Testis (tissue), 2 donors: ENCODE measurements at regions not wholly inside any gene's neighbourhood (a gene's known extent, or its start where the extent isn't known, plus 50 kb on each side); places are given as distances from the start of the nearest gene placed in this dataset.
"Not testable (repeated sequence)": the region's sequence is repeated elsewhere in the genome, so short reads cannot be mapped to it uniquely, and the experiment has no call there.

Source experiments
- DNase-seq: peaks from one replicate; pipeline ENCODE4 v3.0.0-alpha.2; 2019
- H3K27ac ChIP-seq, 2 donors: fragments of 200-600 bp; sonication (generic); one replicate each; pipeline ENCODE4 v1.5.1; 2019
- H3K27me3 ChIP-seq: fragments of 200-600 bp; sonication (generic); one replicate; pipeline ENCODE4 v1.5.1; 2019
- H3K36me3 ChIP-seq: fragments of 200-600 bp; sonication (generic); one replicate; pipeline ENCODE4 v1.5.1; 2017; ENCODE audit warnings: low read depth; ENCODE audit errors: missing control alignments
- H3K4me1 ChIP-seq: fragments of 200-600 bp; sonication (generic); one replicate; pipeline ENCODE4 v1.5.1; 2019
- H3K4me3 ChIP-seq, 2 donors: fragments of 200-600 bp; sonication (generic); one replicate each; pipeline ENCODE4 v1.5.1; 2017 to 2019
- H3K9me3 ChIP-seq: fragments of 200-600 bp; sonication (generic); one replicate; pipeline ENCODE4 v1.5.1; 2017
- POLR2A ChIP-seq: fragments of 450-650 bp; IDR thresholded peaks from one replicate; pipeline ENCODE4 v1.6.1; 2017; ENCODE audit warnings: antibody characterized with exemption, mild to moderate bottlenecking, moderate library complexity
- WGBS, 2 donors: methylation state at CpG; one replicate each; pipeline ENCODE4 v1.1.5; 2018; 5-methylcytosine and 5-hydroxymethylcytosine counted together
- intact Hi-C: fragments of 100-400 bp; cut with DNase I; formaldehyde crosslinking; loops from one replicate; pipeline ENCODE4 v1.15.1; 2023; ENCODE audit warnings: low total_unique reads
- TF ChIP-seq, protein P1 (sequence below), 3 experiments: fragments of 450-650 bp in 2 of 3; fragments of 200-600 bp in 1 of 3; sonication (generic) in 1 of 3; IDR thresholded peaks; one replicate each; pipeline ENCODE4 v1.5.1; 2016 to 2019; ENCODE audit warnings: antibody characterized with exemption in 3 of 3, mild to moderate bottlenecking in 2 of 3, moderate library complexity in 1 of 3

DNA sequence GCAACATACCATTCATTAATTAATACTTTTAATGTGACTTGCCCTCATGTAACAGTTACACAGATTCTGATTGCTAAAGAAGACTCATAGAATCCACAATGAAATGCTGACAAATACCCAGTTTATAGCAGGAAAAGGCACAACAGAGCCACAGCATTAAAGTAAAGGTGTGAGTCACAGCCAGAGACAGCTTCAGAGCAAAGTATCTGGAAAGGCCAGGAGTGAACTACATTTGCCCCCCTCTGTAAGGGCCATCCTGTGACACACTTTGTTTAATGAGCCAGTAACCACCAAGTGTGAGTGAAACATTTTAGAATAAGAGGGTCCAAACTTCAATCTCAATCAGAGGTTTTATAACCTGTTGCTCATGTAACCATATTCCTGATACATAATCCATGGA lies 133.8 kb upstream of the TACR3 start:
- intact Hi-C loops: no loop called here
- no peaks in the 10 kb centered on the region for H3K27me3 ChIP-seq
- H3K36me3 ChIP-seq: no peaks in the 10 kb centered on the region
- TF ChIP-seq, protein P1, sequence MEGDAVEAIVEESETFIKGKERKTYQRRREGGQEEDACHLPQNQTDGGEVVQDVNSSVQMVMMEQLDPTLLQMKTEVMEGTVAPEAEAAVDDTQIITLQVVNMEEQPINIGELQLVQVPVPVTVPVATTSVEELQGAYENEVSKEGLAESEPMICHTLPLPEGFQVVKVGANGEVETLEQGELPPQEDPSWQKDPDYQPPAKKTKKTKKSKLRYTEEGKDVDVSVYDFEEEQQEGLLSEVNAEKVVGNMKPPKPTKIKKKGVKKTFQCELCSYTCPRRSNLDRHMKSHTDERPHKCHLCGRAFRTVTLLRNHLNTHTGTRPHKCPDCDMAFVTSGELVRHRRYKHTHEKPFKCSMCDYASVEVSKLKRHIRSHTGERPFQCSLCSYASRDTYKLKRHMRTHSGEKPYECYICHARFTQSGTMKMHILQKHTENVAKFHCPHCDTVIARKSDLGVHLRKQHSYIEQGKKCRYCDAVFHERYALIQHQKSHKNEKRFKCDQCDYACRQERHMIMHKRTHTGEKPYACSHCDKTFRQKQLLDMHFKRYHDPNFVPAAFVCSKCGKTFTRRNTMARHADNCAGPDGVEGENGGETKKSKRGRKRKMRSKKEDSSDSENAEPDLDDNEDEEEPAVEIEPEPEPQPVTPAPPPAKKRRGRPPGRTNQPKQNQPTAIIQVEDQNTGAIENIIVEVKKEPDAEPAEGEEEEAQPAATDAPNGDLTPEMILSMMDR (IDR thresholded peaks at IDR 0.05): no peak
- TF ChIP-seq POLR2A: no peak
- H3K4me3 ChIP-seq: no peak overlapping the region
- no peak for DNase-seq
- H3K4me1 ChIP-seq: no peaks in the 10 kb centered on the region
- H3K9me3 ChIP-seq: no peaks in the 10 kb centered on the region
- H3K27ac ChIP-seq: no peak overlapping the region

DNA sequence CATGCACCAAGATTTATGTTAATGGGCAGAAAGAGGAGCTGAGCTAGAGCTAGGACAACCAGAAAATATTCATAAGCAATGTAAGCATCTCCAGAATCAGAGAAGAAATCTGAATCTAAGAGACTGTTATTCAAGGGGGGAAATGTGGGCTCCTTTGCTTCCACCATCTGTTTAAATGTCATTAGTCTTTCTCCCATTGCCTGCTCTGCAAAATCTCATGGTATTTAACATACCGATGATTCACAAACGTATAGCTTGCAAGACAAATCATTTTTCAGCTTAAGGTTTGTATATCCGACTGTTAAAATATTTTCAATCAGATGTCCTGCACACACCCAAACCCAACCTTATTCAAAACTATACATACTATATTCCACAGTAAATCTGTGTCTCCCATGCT lies 133.4 kb upstream of the TACR3 start:
- H3K4me3 ChIP-seq: no peak overlapping the region
- no peaks in the 10 kb centered on the region for H3K36me3 ChIP-seq
- H3K9me3 ChIP-seq: no peaks in the 10 kb centered on the region
- 83 to 87% methylated on average over 3 of the region's 3 CpGs for WGBS, 2 donors
- no peaks in the 10 kb centered on the region for H3K27me3 ChIP-seq
- DNase-seq: no peak
- intact Hi-C loops: no loop called here
- no peaks in the 10 kb centered on the region for H3K4me1 ChIP-seq
- TF ChIP-seq POLR2A: no peak
- TF ChIP-seq, protein P1 (IDR thresholded peaks at IDR 0.05): no peak
- H3K27ac ChIP-seq: no peak overlapping the region

DNA sequence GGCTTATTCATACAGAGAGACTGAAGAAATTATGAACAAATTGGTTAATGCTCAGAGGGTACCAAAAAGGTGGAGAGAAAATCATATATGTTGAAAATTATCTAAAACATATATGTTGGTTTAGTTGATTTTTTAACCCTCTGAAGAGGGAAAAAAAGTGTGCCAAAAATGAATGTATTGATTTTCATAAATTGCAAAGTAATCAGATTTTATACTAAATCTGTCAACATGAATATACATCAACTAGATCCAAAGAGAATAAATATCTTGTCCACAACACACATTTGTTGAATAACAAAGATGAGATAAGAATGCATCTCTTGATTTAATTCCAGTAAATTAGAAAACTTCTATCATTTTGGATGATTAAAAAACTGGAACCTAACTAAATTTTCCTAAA lies 125.3 kb upstream of the TACR3 start:
- intact Hi-C loops: no loop called here
- no peak overlapping the region for H3K27ac ChIP-seq
- H3K36me3 ChIP-seq: no peaks in the 10 kb centered on the region
- no peak overlapping the region for H3K4me3 ChIP-seq
- H3K27me3 ChIP-seq: no peaks in the 10 kb centered on the region
- no peak for TF ChIP-seq POLR2A
- TF ChIP-seq, protein P1 (IDR thresholded peaks at IDR 0.05): no peak
- no peak for DNase-seq
- H3K4me1 ChIP-seq: no peaks in the 10 kb centered on the region
- no peaks in the 10 kb centered on the region for H3K9me3 ChIP-seq

DNA sequence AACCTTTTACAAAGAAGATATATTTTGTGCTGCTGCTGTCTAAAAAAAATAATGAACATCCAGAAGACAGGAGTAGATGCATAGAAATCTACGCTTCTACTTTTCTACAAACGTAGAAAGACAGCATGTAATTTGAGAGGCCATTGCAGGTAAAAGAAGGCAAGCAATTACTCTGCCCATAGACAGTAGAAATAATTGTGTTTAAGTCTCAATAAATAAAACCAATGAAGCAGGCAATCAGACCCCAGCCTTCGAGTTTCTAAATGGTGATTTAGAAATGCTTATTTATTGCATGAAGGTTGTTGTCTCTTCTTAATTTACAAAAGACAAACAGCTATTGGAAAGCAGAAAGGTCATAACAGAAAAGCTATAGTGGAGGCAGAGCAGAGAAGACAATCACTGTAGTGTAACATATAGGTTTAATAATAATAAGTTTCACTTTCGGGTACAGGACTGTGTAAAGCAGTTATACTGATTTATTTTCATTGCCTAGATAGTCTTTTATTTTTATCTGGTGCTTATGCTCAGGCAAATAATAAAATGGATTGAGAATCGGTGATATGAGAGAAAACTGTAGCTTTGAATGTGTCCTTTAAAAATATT lies 123.0 kb upstream of the TACR3 start:
- Histone ChIP-seq H3K4me1 (no peaks in the 10 kb centered on the region), H3K27me3 (no peaks in the 10 kb centered on the region), H3K36me3 (no peaks in the 10 kb centered on the region), H3K9me3 (no peaks in the 10 kb centered on the region), H3K4me3 (no peak overlapping the region), H3K27ac (no peak overlapping the region)
- TF ChIP-seq, protein P1 (IDR thresholded peaks at IDR 0.05): no peak
- no peak for TF ChIP-seq POLR2A
- 70 to 80% methylated on average over 5 of the region's 5 CpGs for WGBS, 2 donors
- intact Hi-C loops: no loop called here
- no peak for DNase-seq

DNA sequence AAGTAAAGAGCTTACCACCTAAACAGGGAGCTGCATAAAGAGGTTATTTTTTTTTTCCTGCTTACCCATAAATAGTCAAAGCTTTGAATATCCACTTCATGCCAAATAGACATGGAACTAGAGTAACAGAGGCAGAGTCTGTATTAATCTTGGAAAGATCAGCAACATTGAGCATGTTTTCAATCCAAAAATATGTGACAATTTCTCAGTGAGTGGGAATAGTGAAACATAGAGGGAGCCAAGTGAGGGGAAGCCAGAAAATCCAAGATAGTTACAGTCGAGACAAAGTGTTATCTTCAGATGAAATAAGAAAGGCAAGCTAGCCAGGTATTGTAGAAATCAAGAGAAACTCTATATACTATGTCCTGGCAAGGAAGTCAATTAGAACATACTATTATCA lies 122.3 kb upstream of the TACR3 start:
- TF ChIP-seq POLR2A: no peak
- TF ChIP-seq, protein P1 (IDR thresholded peaks at IDR 0.05): no peak
- H3K27ac ChIP-seq: no peak overlapping the region
- 59 to 66% methylated on average over 1 of the region's 1 CpG for WGBS, 2 donors
- H3K4me3 ChIP-seq: no peak overlapping the region
- no peaks in the 10 kb centered on the region for H3K9me3 ChIP-seq
- H3K36me3 ChIP-seq: no peaks in the 10 kb centered on the region
- no peak for DNase-seq
- H3K27me3 ChIP-seq: no peaks in the 10 kb centered on the region
- intact Hi-C loops: no loop called here
- no peaks in the 10 kb centered on the region for H3K4me1 ChIP-seq

DNA sequence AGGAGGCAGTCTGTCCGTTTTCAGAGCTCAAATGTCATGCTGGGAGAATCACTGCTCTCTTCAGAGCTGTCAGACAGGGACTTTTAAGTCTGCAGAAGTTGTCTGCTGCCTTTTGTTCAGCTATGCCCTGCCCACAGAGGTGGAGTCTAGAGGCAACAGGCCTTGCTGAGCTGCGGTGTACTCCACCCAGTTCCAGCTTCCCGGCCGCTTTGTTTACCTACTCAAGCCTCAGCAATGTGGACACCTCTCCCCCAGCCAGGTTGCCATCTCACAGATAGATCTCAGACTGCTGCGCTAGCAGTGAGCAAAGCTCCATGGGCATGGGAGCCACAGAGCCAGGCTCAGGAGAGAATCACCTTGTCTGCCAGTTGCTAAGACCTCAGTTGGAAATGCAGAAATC lies 90.5 kb upstream of the TACR3 start:
- H3K4me1 ChIP-seq, DNase-seq, intact Hi-C loops, H3K36me3 ChIP-seq, H3K9me3 ChIP-seq, H3K4me3 ChIP-seq, H3K27ac ChIP-seq, H3K27me3 ChIP-seq: not testable (repeated sequence)
- WGBS, 2 donors: 61 to 71% methylated on average over 5 of the region's 5 CpGs
